ENCODE measurements at regions not wholly inside any gene's neighbourhood (a gene's known extent, or its start where the extent isn't known, plus 50 kb on each side); places are given as distances from the start of the nearest gene placed in this dataset.

- TF ChIP-seq POLR2A (IDR thresholded peaks at IDR 0.05) (no peak), CTCF (IDR thresholded peaks at IDR 0.05) (no peak), POLR2AphosphoS5 (IDR thresholded peaks at IDR 0.05) (no peak)
These were observed 1501.6 kb downstream of the OTOL1 start for GRCh38 chr3:162998205-162998604.

All from gastroesophageal sphincter (tissue), 3 donors.